Rectal smooth muscle tissue (tissue), 1 donor: ENCODE measurements at regions not wholly inside any gene's neighbourhood (a gene's known extent, or its start where the extent isn't known, plus 50 kb on each side); places are given as distances from the start of the nearest gene placed in this dataset.

Experiments
- H3K27ac ChIP-seq: one replicate; pipeline ENCODE4 v1.7.0; 2013; ENCODE audit warnings: low read depth, low read length, inconsistent platforms
- H3K27me3 ChIP-seq: one replicate; pipeline ENCODE4 v1.7.0; 2013; ENCODE audit warnings: low read length; ENCODE audit not compliant: control insufficient read depth, insufficient read depth
- H3K36me3 ChIP-seq: one replicate; pipeline ENCODE4 v1.7.0; 2013; ENCODE audit warnings: low read length; ENCODE audit not compliant: control insufficient read depth, insufficient read depth
- H3K4me1 ChIP-seq: one replicate; pipeline ENCODE4 v1.7.0; 2013; ENCODE audit warnings: low read length; ENCODE audit not compliant: control insufficient read depth, insufficient read depth
- H3K4me3 ChIP-seq: one replicate; pipeline ENCODE4 v1.7.0; 2013; ENCODE audit warnings: low read length
- H3K9ac ChIP-seq: one replicate; pipeline ENCODE4 v1.7.0; 2013; ENCODE audit warnings: low read length

- H3K27me3 ChIP-seq, result no peaks in the 10 kb centered on the region
- H3K9ac ChIP-seq, result no peak overlapping the region
- no peak overlapping the region for H3K4me3 ChIP-seq
- H3K4me1 ChIP-seq, result peaks cover 19% of the 10 kb centered on the region
- H3K36me3 ChIP-seq, result no peaks in the 10 kb centered on the region
- no peak overlapping the region for H3K27ac ChIP-seq
Measured at GRCh38 chr2:215672406-215672805, 236.5 kb upstream of the FN1 start.

- no peak overlapping the region for H3K9ac ChIP-seq
- no peaks in the 10 kb centered on the region for H3K36me3 ChIP-seq
- peaks cover 20% of the 10 kb centered on the region for H3K4me1 ChIP-seq
- H3K27ac ChIP-seq, result no peak overlapping the region
- no peaks in the 10 kb centered on the region for H3K27me3 ChIP-seq
- H3K4me3 ChIP-seq, result no peak overlapping the region
Measured at GRCh38 chr2:215671691-215672090, 235.8 kb upstream of the FN1 start.

- Histone ChIP-seq H3K9ac (no peak overlapping the region), H3K4me3 (no peak overlapping the region), H3K27ac (no peak overlapping the region), H3K27me3 (no peaks in the 10 kb centered on the region), H3K4me1 (peaks cover 20% of the 10 kb centered on the region), H3K36me3 (no peaks in the 10 kb centered on the region)
Measured at GRCh38 chr2:215671244-215671643, 235.4 kb upstream of the FN1 start.

- H3K4me3 ChIP-seq, result no peak overlapping the region
- H3K4me1 ChIP-seq, result peaks cover 20% of the 10 kb centered on the region
- H3K27me3 ChIP-seq, result no peaks in the 10 kb centered on the region
- H3K36me3 ChIP-seq, result no peaks in the 10 kb centered on the region
- H3K27ac ChIP-seq, result no peak overlapping the region
- H3K9ac ChIP-seq, result no peak overlapping the region
Measured at GRCh38 chr2:215670396-215670795, 234.5 kb upstream of the FN1 start.

GRCh38 chr2:215668378-215668775 is 232.5 kb upstream of the FN1 start:
- Histone ChIP-seq H3K36me3 (no peaks in the 10 kb centered on the region), H3K4me1 (peaks cover 20% of the 10 kb centered on the region), H3K27ac (peak overlapping the region; percentile 48), H3K4me3 (no peak overlapping the region), H3K27me3 (no peaks in the 10 kb centered on the region), H3K9ac (no peak overlapping the region)

GRCh38 chr2:215667585-215668377 is 231.9 kb upstream of the FN1 start:
- no peak overlapping the region for H3K9ac ChIP-seq
- no peak overlapping the region for H3K4me3 ChIP-seq
- peak overlapping the region; percentile 48 for H3K27ac ChIP-seq
- no peaks in the 10 kb centered on the region for H3K36me3 ChIP-seq
- no peaks in the 10 kb centered on the region for H3K27me3 ChIP-seq
- H3K4me1 ChIP-seq, result peaks cover 20% of the 10 kb centered on the region

GRCh38 chr2:215664847-215665525 is 229.1 kb upstream of the FN1 start:
- no peak overlapping the region for H3K9ac ChIP-seq
- no peaks in the 10 kb centered on the region for H3K27me3 ChIP-seq
- H3K27ac ChIP-seq, result peak overlapping the region; percentile 43
- no peaks in the 10 kb centered on the region for H3K36me3 ChIP-seq
- H3K4me1 ChIP-seq, result peaks cover 25% of the 10 kb centered on the region
- no peak overlapping the region for H3K4me3 ChIP-seq

- peaks cover 10% of the 10 kb centered on the region for H3K4me1 ChIP-seq
- no peak overlapping the region for H3K4me3 ChIP-seq
- no peaks in the 10 kb centered on the region for H3K27me3 ChIP-seq
- no peak overlapping the region for H3K9ac ChIP-seq
- H3K27ac ChIP-seq, result no peak overlapping the region
- no peaks in the 10 kb centered on the region for H3K36me3 ChIP-seq
Measured at GRCh38 chr2:215662715-215663114, 226.8 kb upstream of the FN1 start.

- H3K27me3 ChIP-seq, result no peaks in the 10 kb centered on the region
- H3K4me1 ChIP-seq, result peaks cover 7% of the 10 kb centered on the region
- no peak overlapping the region for H3K9ac ChIP-seq
- no peaks in the 10 kb centered on the region for H3K36me3 ChIP-seq
- no peak overlapping the region for H3K4me3 ChIP-seq
- peak overlapping the region; percentile 65 for H3K27ac ChIP-seq
Measured at GRCh38 chr2:215660687-215661086, 224.8 kb upstream of the FN1 start.

GRCh38 chr2:215659650-215660049 is 223.8 kb upstream of the FN1 start:
- no peak overlapping the region for H3K9ac ChIP-seq
- no peaks in the 10 kb centered on the region for H3K36me3 ChIP-seq
- peaks cover 7% of the 10 kb centered on the region for H3K4me1 ChIP-seq
- H3K27ac ChIP-seq, result no peak overlapping the region
- H3K27me3 ChIP-seq, result no peaks in the 10 kb centered on the region
- H3K4me3 ChIP-seq, result no peak overlapping the region

- H3K36me3 ChIP-seq, result no peaks in the 10 kb centered on the region
- H3K4me1 ChIP-seq, result peaks cover 14% of the 10 kb centered on the region
- H3K27ac ChIP-seq, result peak overlapping the region; percentile 73
- no peak overlapping the region for H3K4me3 ChIP-seq
- no peaks in the 10 kb centered on the region for H3K27me3 ChIP-seq
- H3K9ac ChIP-seq, result no peak overlapping the region
Measured at GRCh38 chr2:215658635-215659305, 222.9 kb upstream of the FN1 start.

GRCh38 chr2:215657844-215658243 is 222.0 kb upstream of the FN1 start:
- no peaks in the 10 kb centered on the region for H3K27me3 ChIP-seq
- no peaks in the 10 kb centered on the region for H3K36me3 ChIP-seq
- no peak overlapping the region for H3K4me3 ChIP-seq
- H3K4me1 ChIP-seq, result peaks cover 23% of the 10 kb centered on the region
- H3K9ac ChIP-seq, result no peak overlapping the region
- peak overlapping the region; percentile 73 for H3K27ac ChIP-seq
